Liver (tissue), 7 donors: ENCODE measurements at regions not wholly inside any gene's neighbourhood (a gene's known extent, or its start where the extent isn't known, plus 50 kb on each side); places are given as distances from the start of the nearest gene placed in this dataset.

Source experiments
- DNase-seq: peaks from one replicate; pipeline ENCODE4 v3.0.0-alpha.2; 2017; ENCODE audit warnings: low spot score
- H3K27ac ChIP-seq, 2 donors: one replicate each; pipeline ENCODE4 v1.7.0; 2013; ENCODE audit warnings: inconsistent platforms in 2 of 2, low read length in 2 of 2, control low read depth in 1 of 2, low read depth in 1 of 2, mild to moderate bottlenecking in 1 of 2
- H3K27me3 ChIP-seq, 4 donors: one replicate each; pipeline versions ENCODE4 v1.6.1 to v1.7.0; 2013; ENCODE audit warnings: low read length in 3 of 4, inconsistent platforms in 1 of 4, mild to moderate bottlenecking in 1 of 4, moderate library complexity in 1 of 4; ENCODE audit not compliant: control insufficient read depth in 4 of 4, insufficient read depth in 4 of 4
- H3K36me3 ChIP-seq, 4 donors: one replicate each; pipeline versions ENCODE4 v1.6.1 to v1.7.0; 2013; ENCODE audit warnings: low read length in 3 of 4, mild to moderate bottlenecking in 3 of 4, low read depth in 1 of 4, moderate library complexity in 1 of 4; ENCODE audit not compliant: control insufficient read depth in 4 of 4, insufficient read depth in 3 of 4
- H3K4me1 ChIP-seq, 4 donors: one replicate each; pipeline versions ENCODE4 v1.6.1 to v1.7.0; 2013; ENCODE audit warnings: low read length in 3 of 4, mild to moderate bottlenecking in 3 of 4, moderate library complexity in 1 of 4; ENCODE audit not compliant: control insufficient read depth in 4 of 4, insufficient read depth in 4 of 4
- H3K4me3 ChIP-seq, 3 donors: one replicate each; pipeline versions ENCODE4 v1.6.1 to v1.7.0; 2013; ENCODE audit warnings: low read length in 3 of 3, control low read depth in 1 of 3, low read depth in 1 of 3, mild to moderate bottlenecking in 1 of 3
- H3K9ac ChIP-seq, 2 donors: one replicate each; pipeline ENCODE4 v1.7.0; 2013; ENCODE audit warnings: low read length in 2 of 2, mild to moderate bottlenecking in 2 of 2, moderate library complexity in 2 of 2, control low read depth in 1 of 2, low read depth in 1 of 2
- H3K9me3 ChIP-seq, 4 donors: one replicate each; pipeline versions ENCODE4 v1.6.1 to v1.7.0; 2013; ENCODE audit warnings: low read length in 3 of 4; ENCODE audit not compliant: control insufficient read depth in 4 of 4
- EGR1 ChIP-seq, 2 donors: IDR thresholded peaks; 2 replicates each; pipeline ENCODE4 v1.6.1; 2016 to 2018; ENCODE audit warnings: antibody characterized with exemption in 2 of 2, low read depth in 2 of 2
- FOXA1 ChIP-seq: IDR thresholded peaks from 2 replicates; pipeline ENCODE4 v1.6.1; 2016; ENCODE audit warnings: antibody characterized with exemption
- FOXA2 ChIP-seq: IDR thresholded peaks from 2 replicates; pipeline ENCODE4 v1.6.1; 2016; ENCODE audit warnings: antibody characterized with exemption
- GABPA ChIP-seq, 2 donors: IDR thresholded peaks in 1 of 2; conservative IDR thresholded peaks in 1 of 2; 2 replicates each; pipeline ENCODE4 v1.6.1; 2016; ENCODE audit warnings: antibody characterized with exemption in 2 of 2, mild to moderate bottlenecking in 1 of 2, moderate library complexity in 1 of 2
- HNF4A ChIP-seq, 2 donors: conservative IDR thresholded peaks; 2 replicates each; pipeline ENCODE4 v1.6.1; 2016; ENCODE audit warnings: antibody characterized with exemption in 2 of 2, mild to moderate bottlenecking in 2 of 2
- HNF4G ChIP-seq: IDR thresholded peaks from 2 replicates; pipeline ENCODE4 v1.6.1; 2016; ENCODE audit warnings: antibody characterized with exemption
- JUND ChIP-seq, 2 donors: IDR thresholded peaks; 2 replicates each; pipeline ENCODE4 v1.6.1; 2016; ENCODE audit warnings: antibody characterized with exemption in 2 of 2
- RAD21 ChIP-seq, 2 donors: IDR thresholded peaks; 2 replicates each; pipeline ENCODE4 v1.6.1; 2016; ENCODE audit warnings: antibody characterized with exemption in 2 of 2, mild to moderate bottlenecking in 2 of 2
- RXRA ChIP-seq, 2 donors: IDR thresholded peaks; 2 replicates each; pipeline ENCODE4 v1.6.1; 2017 to 2018; ENCODE audit warnings: antibody characterized with exemption in 2 of 2, mild to moderate bottlenecking in 1 of 2
- SP1 ChIP-seq: IDR thresholded peaks from 2 replicates; pipeline ENCODE4 v1.6.1; 2018; ENCODE audit warnings: antibody characterized with exemption, mild to moderate bottlenecking
- TAF1 ChIP-seq: conservative IDR thresholded peaks from 2 replicates; pipeline ENCODE4 v1.6.1; 2016; ENCODE audit warnings: antibody characterized with exemption, mild to moderate bottlenecking
- YY1 ChIP-seq: IDR thresholded peaks from 2 replicates; pipeline ENCODE4 v1.6.1; 2016; ENCODE audit warnings: antibody characterized with exemption, mild to moderate bottlenecking
- WGBS: extraction: QIAGEN DNeasy Blood & Tissue Kit; methylation state at CpG from one replicate; pipeline ENCODE4 v1.1.7; 2013; 5-methylcytosine and 5-hydroxymethylcytosine counted together
- TF ChIP-seq, protein P1 (sequence below): IDR thresholded peaks from 2 replicates; pipeline ENCODE4 v1.6.1; 2016; ENCODE audit warnings: antibody characterized with exemption
- TF ChIP-seq, protein P2 (sequence below): IDR thresholded peaks from 2 replicates; pipeline ENCODE4 v1.6.1; 2016; ENCODE audit warnings: antibody characterized with exemption
- TF ChIP-seq, protein P3 (sequence below): IDR thresholded peaks from 2 replicates; pipeline ENCODE4 v1.6.1; 2016; ENCODE audit warnings: antibody characterized with exemption, mild to moderate bottlenecking
- donor health status: healthy.
- donor health status: healthy.
- donor health status: healthy.
- donor health status: healthy.

DNA sequence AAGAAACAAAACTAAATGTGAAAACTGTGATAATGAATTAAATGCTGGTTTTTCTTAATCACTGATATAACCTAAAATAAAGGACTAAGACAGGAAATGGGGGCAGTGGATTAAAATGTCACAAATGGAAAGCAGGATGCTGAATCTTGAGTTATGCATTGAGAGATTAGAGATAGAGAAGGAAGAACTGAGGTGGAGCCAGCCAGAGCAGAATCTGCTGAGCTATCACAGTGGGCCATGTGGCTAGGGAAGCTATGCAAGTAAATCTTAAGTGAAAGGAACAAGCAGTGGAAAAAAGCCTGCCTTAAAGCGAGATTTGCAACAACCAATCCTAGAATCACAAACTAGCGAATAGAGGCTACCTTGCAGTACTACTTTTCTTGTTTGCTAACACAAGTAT, 188.5 kb upstream of the RASA1 start:
- no peak overlapping the region for H3K27ac ChIP-seq
- DNase-seq = no peak
- 81% methylated on average over 2 of the region's 2 CpGs for WGBS

DNA sequence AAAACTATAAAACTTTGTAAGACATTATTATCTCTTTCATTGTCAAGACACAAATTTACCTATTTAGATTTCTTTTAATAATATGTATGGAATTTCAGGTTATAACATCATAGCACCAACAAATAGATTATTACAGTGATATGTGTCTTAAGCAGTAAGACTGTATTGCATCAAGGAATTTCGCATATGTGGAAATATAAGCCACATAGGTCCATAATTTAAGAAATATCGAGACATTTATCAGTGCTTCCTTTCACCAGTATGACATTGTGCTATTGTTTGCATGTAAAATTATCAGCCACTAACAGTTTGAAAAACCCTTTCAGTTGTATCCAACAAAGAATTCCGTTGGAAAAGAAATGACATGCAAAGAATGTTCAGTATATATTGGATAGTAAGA, 186.7 kb upstream of the RASA1 start:
- Histone ChIP-seq H3K4me1 (no peaks in the 10 kb centered on the region), H3K27ac (no peak overlapping the region), H3K9me3 (no peaks in the 10 kb centered on the region), H3K9ac (no peak overlapping the region), H3K27me3 (no peaks in the 10 kb centered on the region), H3K36me3 (no peaks in the 10 kb centered on the region), H3K4me3 (no peak overlapping the region)
- 58% methylated on average over 3 of the region's 3 CpGs for WGBS
- TF ChIP-seq, protein P1, sequence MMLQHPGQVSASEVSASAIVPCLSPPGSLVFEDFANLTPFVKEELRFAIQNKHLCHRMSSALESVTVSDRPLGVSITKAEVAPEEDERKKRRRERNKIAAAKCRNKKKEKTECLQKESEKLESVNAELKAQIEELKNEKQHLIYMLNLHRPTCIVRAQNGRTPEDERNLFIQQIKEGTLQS = no peak
- TF ChIP-seq HNF4A (conservative IDR thresholded peaks at IDR 0.05) (no peak), RAD21 (IDR thresholded peaks at IDR 0.05) (no peak), RXRA (IDR thresholded peaks at IDR 0.05) (no peak), TAF1 (no peak), EGR1 (IDR thresholded peaks at IDR 0.05; ENCODE audit: low read depth in 2 of 2) (no peak), FOXA1 (no peak), YY1 (no peak), GABPA (IDR thresholded peaks at IDR 0.05 in 1 of 2, conservative IDR thresholded peaks at IDR 0.05 in 1 of 2) (no peak), SP1 (no peak), FOXA2 (no peak), JUND (IDR thresholded peaks at IDR 0.05) (no peak), HNF4G (no peak)
- TF ChIP-seq, protein P2, sequence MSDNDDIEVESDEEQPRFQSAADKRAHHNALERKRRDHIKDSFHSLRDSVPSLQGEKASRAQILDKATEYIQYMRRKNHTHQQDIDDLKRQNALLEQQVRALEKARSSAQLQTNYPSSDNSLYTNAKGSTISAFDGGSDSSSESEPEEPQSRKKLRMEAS = no peak
- TF ChIP-seq, protein P3, sequence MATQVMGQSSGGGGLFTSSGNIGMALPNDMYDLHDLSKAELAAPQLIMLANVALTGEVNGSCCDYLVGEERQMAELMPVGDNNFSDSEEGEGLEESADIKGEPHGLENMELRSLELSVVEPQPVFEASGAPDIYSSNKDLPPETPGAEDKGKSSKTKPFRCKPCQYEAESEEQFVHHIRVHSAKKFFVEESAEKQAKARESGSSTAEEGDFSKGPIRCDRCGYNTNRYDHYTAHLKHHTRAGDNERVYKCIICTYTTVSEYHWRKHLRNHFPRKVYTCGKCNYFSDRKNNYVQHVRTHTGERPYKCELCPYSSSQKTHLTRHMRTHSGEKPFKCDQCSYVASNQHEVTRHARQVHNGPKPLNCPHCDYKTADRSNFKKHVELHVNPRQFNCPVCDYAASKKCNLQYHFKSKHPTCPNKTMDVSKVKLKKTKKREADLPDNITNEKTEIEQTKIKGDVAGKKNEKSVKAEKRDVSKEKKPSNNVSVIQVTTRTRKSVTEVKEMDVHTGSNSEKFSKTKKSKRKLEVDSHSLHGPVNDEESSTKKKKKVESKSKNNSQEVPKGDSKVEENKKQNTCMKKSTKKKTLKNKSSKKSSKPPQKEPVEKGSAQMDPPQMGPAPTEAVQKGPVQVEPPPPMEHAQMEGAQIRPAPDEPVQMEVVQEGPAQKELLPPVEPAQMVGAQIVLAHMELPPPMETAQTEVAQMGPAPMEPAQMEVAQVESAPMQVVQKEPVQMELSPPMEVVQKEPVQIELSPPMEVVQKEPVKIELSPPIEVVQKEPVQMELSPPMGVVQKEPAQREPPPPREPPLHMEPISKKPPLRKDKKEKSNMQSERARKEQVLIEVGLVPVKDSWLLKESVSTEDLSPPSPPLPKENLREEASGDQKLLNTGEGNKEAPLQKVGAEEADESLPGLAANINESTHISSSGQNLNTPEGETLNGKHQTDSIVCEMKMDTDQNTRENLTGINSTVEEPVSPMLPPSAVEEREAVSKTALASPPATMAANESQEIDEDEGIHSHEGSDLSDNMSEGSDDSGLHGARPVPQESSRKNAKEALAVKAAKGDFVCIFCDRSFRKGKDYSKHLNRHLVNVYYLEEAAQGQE = no peak
- DNase-seq = no peak

More for the DNA sequence above, 188.5 kb upstream of the RASA1 start:
- Histone ChIP-seq H3K27me3 (no peaks in the 10 kb centered on the region), H3K9ac (no peak overlapping the region), H3K4me1 (no peaks in the 10 kb centered on the region), H3K4me3 (no peak overlapping the region), H3K9me3 (no peaks in the 10 kb centered on the region), H3K36me3 (no peaks in the 10 kb centered on the region)
- TF ChIP-seq, protein P3 = no peak
- TF ChIP-seq RXRA (IDR thresholded peaks at IDR 0.05) (no peak), HNF4G (no peak)
